PC-9 (cell line): ENCODE measurements at regions not wholly inside any gene's neighbourhood (a gene's known extent, or its start where the extent isn't known, plus 50 kb on each side); places are given as distances from the start of the nearest gene placed in this dataset.

Experiments used
- BruUV-seq: library from RNA; stranded (reverse); fragments of 400-500 nt; replicated peaks from 2 replicates; lab custom pipeline; 2021; lab: Mats Ljungman, UMichigan
- CTCF ChIA-PET: fragments of 300-600 bp; sonication (Branson Sonifier 250); formaldehyde crosslinking; loops from one replicate; lab custom pipeline; 2022; ENCODE audit warnings: antibody characterized with exemption; lab: Charles Lee
- POLR2A ChIA-PET: fragments of 300-600 bp; sonication (Branson Sonifier 250); formaldehyde crosslinking; loops from one replicate; lab custom pipeline; 2022; ENCODE audit warnings: antibody characterized with exemption; ENCODE audit not compliant: unreplicated experiment; lab: Charles Lee
- DNase-seq, 2 experiments: peaks; one replicate each; pipeline versions ENCODE4 v3.0.0 to v3.0.0-alpha.2; 2015 to 2022; ENCODE audit warnings: mixed read lengths in 1 of 2
- H2AFZ ChIP-seq: fragments of 200-600 bp; sonication (generic); 2 replicates; pipeline ENCODE4 v1.8.1; 2017; ENCODE audit warnings: antibody characterized with exemption
- H3F3A ChIP-seq: fragments of 200-600 bp; sonication (generic); 2 replicates; pipeline ENCODE4 v1.8.1; 2017; ENCODE audit warnings: antibody characterized with exemption, mild to moderate bottlenecking, low read depth; ENCODE audit not compliant: insufficient read depth
- H3K27ac ChIP-seq: fragments of 200-600 bp; sonication (generic); 2 replicates; pipeline ENCODE4 v1.6.1; 2016; ENCODE audit warnings: mixed run types
- H3K27me3 ChIP-seq: fragments of 200-600 bp; sonication (generic); 2 replicates; pipeline ENCODE4 v1.6.1; 2016; ENCODE audit warnings: low read depth, mixed run types; ENCODE audit not compliant: insufficient read depth
- H3K36me3 ChIP-seq: fragments of 200-600 bp; sonication (generic); 2 replicates; pipeline ENCODE4 v1.6.1; 2016; ENCODE audit warnings: low read depth, mixed run types
- H3K4me1 ChIP-seq: fragments of 200-600 bp; sonication (generic); replicated peaks from 2 replicates; pipeline ENCODE4 v1.6.1; 2016; ENCODE audit warnings: mixed run types; ENCODE audit not compliant: insufficient read depth
- H3K4me2 ChIP-seq: fragments of 200-600 bp; sonication (generic); 2 replicates; pipeline ENCODE4 v1.6.1; 2017; ENCODE audit warnings: mixed run types
- H3K4me3 ChIP-seq: fragments of 200-600 bp; sonication (generic); 2 replicates; pipeline ENCODE4 v1.6.1; 2016; ENCODE audit warnings: mixed run types
- H3K79me2 ChIP-seq: fragments of 200-600 bp; sonication (generic); 2 replicates; pipeline ENCODE4 v1.6.1; 2017; ENCODE audit warnings: low read depth, mixed run types
- H3K9me2 ChIP-seq: fragments of 200-600 bp; sonication (generic); 2 replicates; pipeline ENCODE4 v1.8.1; 2017; ENCODE audit warnings: mild to moderate bottlenecking; ENCODE audit not compliant: insufficient read depth
- H3K9me3 ChIP-seq: fragments of 200-600 bp; sonication (generic); 2 replicates; pipeline ENCODE4 v1.8.1; 2016; ENCODE audit warnings: low read depth; ENCODE audit not compliant: insufficient read depth
- H4K20me1 ChIP-seq: fragments of 200-600 bp; sonication (generic); 2 replicates; pipeline ENCODE4 v1.8.1; 2017; ENCODE audit not compliant: insufficient read depth
- CTCF ChIP-seq: fragments of 200-600 bp; sonication (generic); conservative IDR thresholded peaks from 2 replicates; pipeline ENCODE4 v1.6.1; 2017; ENCODE audit warnings: mixed run types, antibody characterized with exemption, mild to moderate bottlenecking, moderate library complexity
- EZH2 ChIP-seq: fragments of 200-600 bp; sonication (generic); IDR thresholded peaks from 2 replicates; pipeline ENCODE4 v1.8.0; 2017; ENCODE audit warnings: antibody characterized with exemption, low read depth
- intact Hi-C: fragments of 100-400 bp; cut with micrococcal nuclease; formaldehyde crosslinking; loops from one replicate; pipeline ENCODE4 v1.10.0; 2022; ENCODE audit not compliant: unreplicated experiment

GRCh38 chr13:74015137-74015536 lies 119.1 kb downstream of the KLF12 start:
- H3K4me1 ChIP-seq = no peaks in the 10 kb centered on the region
- no peaks in the 10 kb centered on the region for H3K9me3 ChIP-seq
- H3K4me2 ChIP-seq = no peak overlapping the region
- H3K27me3 ChIP-seq = no peaks in the 10 kb centered on the region
- H2AFZ ChIP-seq = no peak overlapping the region
- no peaks in the 10 kb centered on the region for H4K20me1 ChIP-seq
- ChIA-PET CTCF (no interaction called here), POLR2A (no interaction called here)
- H3F3A ChIP-seq = no peaks in the 10 kb centered on the region
- intact Hi-C loops = no loop called here
- peak; percentile 49 for TF ChIP-seq CTCF
- TF ChIP-seq EZH2 = no peak
- H3K79me2 ChIP-seq = no peaks in the 10 kb centered on the region
- no peak overlapping the region for H3K27ac ChIP-seq
- BruUV-seq = no TSS peak
- H3K4me3 ChIP-seq = no peak overlapping the region
- no peaks in the 10 kb centered on the region for H3K9me2 ChIP-seq
- H3K36me3 ChIP-seq = no peaks in the 10 kb centered on the region
- DNase-seq = no peak

- intact Hi-C loops = no loop called here
- BruUV-seq = no TSS peak
- Histone ChIP-seq H3K9me2 (no peaks in the 10 kb centered on the region; the same call in 1 of the 2 replicates), H3K79me2 (no peaks in the 10 kb centered on the region), H3K9me3 (no peaks in the 10 kb centered on the region), H3F3A (no peaks in the 10 kb centered on the region), H3K4me2 (no peak overlapping the region), H3K27me3 (no peaks in the 10 kb centered on the region), H3K27ac (no peak overlapping the region), H3K4me3 (no peak overlapping the region), H2AFZ (no peak overlapping the region), H3K36me3 (no peaks in the 10 kb centered on the region), H3K4me1 (no peaks in the 10 kb centered on the region), H4K20me1 (no peaks in the 10 kb centered on the region)
- no peak for DNase-seq
- TF ChIP-seq EZH2 (no peak), CTCF (no peak)
- ChIA-PET CTCF (no interaction called here), POLR2A (no interaction called here)
Observed at GRCh38 chr13:74009100-74009668, 125.0 kb downstream of the KLF12 start.

GRCh38 chr13:74006666-74007065 lies 127.5 kb downstream of the KLF12 start:
- CTCF ChIA-PET = no interaction called here
- Histone ChIP-seq H4K20me1 (no peaks in the 10 kb centered on the region), H3K4me3 (no peak overlapping the region), H3K9me2 (no peaks in the 10 kb centered on the region; the same call in 1 of the 2 replicates), H3K27ac (no peak overlapping the region), H3F3A (no peaks in the 10 kb centered on the region), H3K79me2 (no peaks in the 10 kb centered on the region), H2AFZ (no peak overlapping the region), H3K4me2 (no peak overlapping the region), H3K4me1 (no peaks in the 10 kb centered on the region), H3K27me3 (no peaks in the 10 kb centered on the region), H3K36me3 (no peaks in the 10 kb centered on the region), H3K9me3 (no peaks in the 10 kb centered on the region)
- intact Hi-C loops = no loop called here
- no peak for DNase-seq
- POLR2A ChIA-PET = no interaction called here
- BruUV-seq = no TSS peak
- no peak for TF ChIP-seq EZH2
